ENCODE measurements at regions not wholly inside any gene's neighbourhood (a gene's known extent, or its start where the extent isn't known, plus 50 kb on each side); places are given as distances from the start of the nearest gene placed in this dataset.

- Histone ChIP-seq H3K4me1 (ENCODE audit: low read depth) (no peaks in the 10 kb centered on the region), H3K27me3 (no peaks in the 10 kb centered on the region), H3K9me3 (ENCODE audit: low read depth) (no peaks in the 10 kb centered on the region), H3K27ac (no peak overlapping the region), H3K36me3 (no peaks in the 10 kb centered on the region), H3K4me3 (no peak overlapping the region)
- no peak for TF ChIP-seq CTCF (IDR thresholded peaks at IDR 0.05; ENCODE audit: low read depth, low read length)
- DNase-seq (ENCODE audit: low read depth in 1 of 2, low spot score in 1 of 2) = no peak
Observed at GRCh38 chr12:25013061-25013460, 64.2 kb upstream of the BCAT1 start.

- Histone ChIP-seq H3K27me3 (no peaks in the 10 kb centered on the region), H3K36me3 (no peaks in the 10 kb centered on the region), H3K9me3 (ENCODE audit: low read depth) (no peaks in the 10 kb centered on the region), H3K27ac (no peak overlapping the region), H3K4me1 (ENCODE audit: low read depth) (no peaks in the 10 kb centered on the region), H3K4me3 (no peak overlapping the region)
- no peak for DNase-seq (ENCODE audit: low read depth in 1 of 2, low spot score in 1 of 2)
- TF ChIP-seq CTCF (IDR thresholded peaks at IDR 0.05; ENCODE audit: low read depth, low read length) = no peak
Observed at GRCh38 chr12:25009496-25010092, 60.7 kb upstream of the BCAT1 start.

GRCh38 chr12:25005376-25005775 lies 56.5 kb upstream of the BCAT1 start:
- no peaks in the 10 kb centered on the region for H3K36me3 ChIP-seq
- no peaks in the 10 kb centered on the region for H3K27me3 ChIP-seq
- H3K4me3 ChIP-seq = no peak overlapping the region
- no peak for DNase-seq (ENCODE audit: low read depth in 1 of 2, low spot score in 1 of 2)
- no peaks in the 10 kb centered on the region for H3K9me3 ChIP-seq (ENCODE audit: low read depth)
- no peak overlapping the region for H3K27ac ChIP-seq
- no peak for TF ChIP-seq CTCF (IDR thresholded peaks at IDR 0.05; ENCODE audit: low read depth, low read length)
- H3K4me1 ChIP-seq (ENCODE audit: low read depth) = no peaks in the 10 kb centered on the region

- H3K9me3 ChIP-seq (ENCODE audit: low read depth) = no peaks in the 10 kb centered on the region
- DNase-seq (ENCODE audit: low read depth in 1 of 2, low spot score in 1 of 2) = no peak
Observed at GRCh38 chr12:25004447-25004846, 55.5 kb upstream of the BCAT1 start.

GRCh38 chr12:25001311-25001710 lies 52.4 kb upstream of the BCAT1 start:
- Histone ChIP-seq H3K4me1 (ENCODE audit: low read depth) (no peaks in the 10 kb centered on the region), H3K27ac (no peak overlapping the region), H3K36me3 (no peaks in the 10 kb centered on the region), H3K4me3 (no peak overlapping the region), H3K9me3 (ENCODE audit: low read depth) (no peaks in the 10 kb centered on the region), H3K27me3 (no peaks in the 10 kb centered on the region)
- no peak for TF ChIP-seq CTCF (IDR thresholded peaks at IDR 0.05; ENCODE audit: low read depth, low read length)
- no peak for DNase-seq (ENCODE audit: low read depth in 1 of 2, low spot score in 1 of 2)

More at GRCh38 chr12:25004447-25004846, 55.5 kb upstream of the BCAT1 start:
- no peak for TF ChIP-seq CTCF (IDR thresholded peaks at IDR 0.05; ENCODE audit: low read depth, low read length)
- H3K27me3 ChIP-seq = no peaks in the 10 kb centered on the region
- H3K4me3 ChIP-seq = no peak overlapping the region
- no peak overlapping the region for H3K27ac ChIP-seq
- H3K36me3 ChIP-seq = no peaks in the 10 kb centered on the region
- H3K4me1 ChIP-seq (ENCODE audit: low read depth) = no peaks in the 10 kb centered on the region
